ENCODE measurements at regions not wholly inside any gene's neighbourhood (a gene's known extent, or its start where the extent isn't known, plus 50 kb on each side); places are given as distances from the start of the nearest gene placed in this dataset.
A peak's percentile ranks its signal among the peaks of the same experiment; 100 is the strongest.

DNA sequence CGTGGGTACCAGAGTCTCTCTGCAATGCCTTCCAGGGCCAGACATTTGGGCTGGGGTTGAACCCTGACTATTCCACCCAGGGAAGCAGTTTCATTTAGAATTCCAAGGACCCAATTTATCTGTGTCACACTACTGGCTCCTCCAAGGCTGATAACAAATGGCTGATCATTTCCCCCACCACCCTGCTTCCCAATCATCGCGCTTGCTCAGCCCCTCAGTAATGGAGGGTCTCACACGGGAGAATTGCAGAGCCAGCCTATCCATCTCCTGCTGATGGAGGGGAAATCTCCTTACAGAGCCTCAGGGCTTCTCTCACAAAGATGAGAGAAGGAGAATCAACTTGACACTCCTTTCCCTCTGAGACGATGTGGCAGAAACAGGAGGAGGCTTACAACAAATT is 78.4 kb upstream of the WSCD2 start:
- Histone ChIP-seq H3K36me3 (ENCODE audit: insufficient read depth) (no peaks in the 10 kb centered on the region), H3K4me1 (ENCODE audit: insufficient read depth) (no peaks in the 10 kb centered on the region), H3K27me3 (ENCODE audit: insufficient read depth) (no peaks in the 10 kb centered on the region), H4K20me1 (replicated peaks; ENCODE audit: insufficient read depth) (no peaks in the 10 kb centered on the region), H3K79me2 (replicated peaks; ENCODE audit: insufficient read depth) (no peaks in the 10 kb centered on the region), H3K4me2 (no peak overlapping the region), H3K4me3 (no peak overlapping the region), H3K27ac (ENCODE audit: low read depth) (no peak overlapping the region), H3F3A (replicated peaks; ENCODE audit: low read depth) (no peaks in the 10 kb centered on the region), H3K9me2 (ENCODE audit: insufficient read depth) (no peaks in the 10 kb centered on the region), H2AFZ (peak overlapping the region; percentile 38; the same call in 1 of the 2 replicates)
- H3K27ac Mint-ChIP-seq = no peak overlapping the region
- no peak for DNase-seq (ENCODE audit: low spot score)
- H3K36me3 Mint-ChIP-seq (ENCODE audit: low read depth) = no peaks in the 10 kb centered on the region
- no peaks in the 10 kb centered on the region; the same call in 2 of the 3 replicates for H3K9me3 Mint-ChIP-seq
- H3K27me3 Mint-ChIP-seq (ENCODE audit: insufficient read depth, low read depth, poor library complexity) = no peaks in the 10 kb centered on the region
- peaks cover 22% of the 10 kb centered on the region for H3K4me1 Mint-ChIP-seq
- no peak for ATAC-seq
- TF ChIP-seq STAT1 (IDR thresholded peaks at IDR 0.05; ENCODE audit: unreplicated experiment) (no peak), EZH2 (IDR thresholded peaks at IDR 0.05; ENCODE audit: low read depth, unreplicated experiment) (no peak), NANOG (IDR thresholded peaks at IDR 0.05; ENCODE audit: borderline replicate concordance) (no peak), ZNF114 (CRISPR knock-in tag; IDR thresholded peaks at IDR 0.05) (no peak), POLR2AphosphoS5 (IDR thresholded peaks at IDR 0.05; ENCODE audit: low read depth) (no peak), EZH2phosphoT487 (IDR thresholded peaks at IDR 0.05; ENCODE audit: unreplicated experiment) (no peak), ZNF331 (CRISPR knock-in tag; IDR thresholded peaks at IDR 0.05; ENCODE audit: low read depth) (no peak), CREB1 (CRISPR knock-in tag; IDR thresholded peaks at IDR 0.05; ENCODE audit: low read depth) (no peak), JUNB (IDR thresholded peaks at IDR 0.05; ENCODE audit: unreplicated experiment) (no peak)
- TF ChIP-seq, protein P1, sequence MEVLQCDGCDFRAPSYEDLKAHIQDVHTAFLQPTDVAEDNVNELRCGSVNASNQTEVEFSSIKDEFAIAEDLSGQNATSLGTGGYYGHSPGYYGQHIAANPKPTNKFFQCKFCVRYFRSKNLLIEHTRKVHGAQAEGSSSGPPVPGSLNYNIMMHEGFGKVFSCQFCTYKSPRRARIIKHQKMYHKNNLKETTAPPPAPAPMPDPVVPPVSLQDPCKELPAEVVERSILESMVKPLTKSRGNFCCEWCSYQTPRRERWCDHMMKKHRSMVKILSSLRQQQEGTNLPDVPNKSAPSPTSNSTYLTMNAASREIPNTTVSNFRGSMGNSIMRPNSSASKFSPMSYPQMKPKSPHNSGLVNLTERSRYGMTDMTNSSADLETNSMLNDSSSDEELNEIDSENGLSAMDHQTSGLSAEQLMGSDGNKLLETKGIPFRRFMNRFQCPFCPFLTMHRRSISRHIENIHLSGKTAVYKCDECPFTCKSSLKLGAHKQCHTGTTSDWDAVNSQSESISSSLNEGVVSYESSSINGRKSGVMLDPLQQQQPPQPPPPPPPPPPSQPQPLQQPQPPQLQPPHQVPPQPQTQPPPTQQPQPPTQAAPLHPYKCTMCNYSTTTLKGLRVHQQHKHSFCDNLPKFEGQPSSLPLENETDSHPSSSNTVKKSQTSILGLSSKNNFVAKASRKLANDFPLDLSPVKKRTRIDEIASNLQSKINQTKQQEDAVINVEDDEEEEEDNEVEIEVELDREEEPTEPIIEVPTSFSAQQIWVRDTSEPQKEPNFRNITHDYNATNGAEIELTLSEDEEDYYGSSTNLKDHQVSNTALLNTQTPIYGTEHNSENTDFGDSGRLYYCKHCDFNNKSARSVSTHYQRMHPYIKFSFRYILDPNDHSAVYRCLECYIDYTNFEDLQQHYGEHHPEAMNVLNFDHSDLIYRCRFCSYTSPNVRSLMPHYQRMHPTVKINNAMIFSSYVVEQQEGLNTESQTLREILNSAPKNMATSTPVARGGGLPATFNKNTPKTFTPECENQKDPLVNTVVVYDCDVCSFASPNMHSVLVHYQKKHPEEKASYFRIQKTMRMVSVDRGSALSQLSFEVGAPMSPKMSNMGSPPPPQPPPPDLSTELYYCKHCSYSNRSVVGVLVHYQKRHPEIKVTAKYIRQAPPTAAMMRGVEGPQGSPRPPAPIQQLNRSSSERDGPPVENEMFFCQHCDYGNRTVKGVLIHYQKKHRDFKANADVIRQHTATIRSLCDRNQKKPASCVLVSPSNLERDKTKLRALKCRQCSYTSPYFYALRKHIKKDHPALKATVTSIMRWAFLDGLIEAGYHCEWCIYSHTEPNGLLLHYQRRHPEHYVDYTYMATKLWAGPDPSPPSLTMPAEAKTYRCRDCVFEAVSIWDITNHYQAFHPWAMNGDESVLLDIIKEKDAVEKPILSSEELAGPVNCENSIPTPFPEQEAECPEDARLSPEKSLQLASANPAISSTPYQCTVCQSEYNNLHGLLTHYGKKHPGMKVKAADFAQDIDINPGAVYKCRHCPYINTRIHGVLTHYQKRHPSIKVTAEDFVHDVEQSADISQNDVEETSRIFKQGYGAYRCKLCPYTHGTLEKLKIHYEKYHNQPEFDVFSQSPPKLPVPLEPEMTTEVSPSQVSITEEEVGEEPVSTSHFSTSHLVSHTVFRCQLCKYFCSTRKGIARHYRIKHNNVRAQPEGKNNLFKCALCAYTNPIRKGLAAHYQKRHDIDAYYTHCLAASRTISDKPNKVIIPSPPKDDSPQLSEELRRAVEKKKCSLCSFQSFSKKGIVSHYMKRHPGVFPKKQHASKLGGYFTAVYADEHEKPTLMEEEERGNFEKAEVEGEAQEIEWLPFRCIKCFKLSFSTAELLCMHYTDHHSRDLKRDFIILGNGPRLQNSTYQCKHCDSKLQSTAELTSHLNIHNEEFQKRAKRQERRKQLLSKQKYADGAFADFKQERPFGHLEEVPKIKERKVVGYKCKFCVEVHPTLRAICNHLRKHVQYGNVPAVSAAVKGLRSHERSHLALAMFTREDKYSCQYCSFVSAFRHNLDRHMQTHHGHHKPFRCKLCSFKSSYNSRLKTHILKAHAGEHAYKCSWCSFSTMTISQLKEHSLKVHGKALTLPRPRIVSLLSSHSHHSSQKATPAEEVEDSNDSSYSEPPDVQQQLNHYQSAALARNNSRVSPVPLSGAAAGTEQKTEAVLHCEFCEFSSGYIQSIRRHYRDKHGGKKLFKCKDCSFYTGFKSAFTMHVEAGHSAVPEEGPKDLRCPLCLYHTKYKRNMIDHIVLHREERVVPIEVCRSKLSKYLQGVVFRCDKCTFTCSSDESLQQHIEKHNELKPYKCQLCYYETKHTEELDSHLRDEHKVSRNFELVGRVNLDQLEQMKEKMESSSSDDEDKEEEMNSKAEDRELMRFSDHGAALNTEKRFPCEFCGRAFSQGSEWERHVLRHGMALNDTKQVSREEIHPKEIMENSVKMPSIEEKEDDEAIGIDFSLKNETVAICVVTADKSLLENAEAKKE (CRISPR knock-in tag; IDR thresholded peaks at IDR 0.05) = no peak
- TF ChIP-seq, protein P2, sequence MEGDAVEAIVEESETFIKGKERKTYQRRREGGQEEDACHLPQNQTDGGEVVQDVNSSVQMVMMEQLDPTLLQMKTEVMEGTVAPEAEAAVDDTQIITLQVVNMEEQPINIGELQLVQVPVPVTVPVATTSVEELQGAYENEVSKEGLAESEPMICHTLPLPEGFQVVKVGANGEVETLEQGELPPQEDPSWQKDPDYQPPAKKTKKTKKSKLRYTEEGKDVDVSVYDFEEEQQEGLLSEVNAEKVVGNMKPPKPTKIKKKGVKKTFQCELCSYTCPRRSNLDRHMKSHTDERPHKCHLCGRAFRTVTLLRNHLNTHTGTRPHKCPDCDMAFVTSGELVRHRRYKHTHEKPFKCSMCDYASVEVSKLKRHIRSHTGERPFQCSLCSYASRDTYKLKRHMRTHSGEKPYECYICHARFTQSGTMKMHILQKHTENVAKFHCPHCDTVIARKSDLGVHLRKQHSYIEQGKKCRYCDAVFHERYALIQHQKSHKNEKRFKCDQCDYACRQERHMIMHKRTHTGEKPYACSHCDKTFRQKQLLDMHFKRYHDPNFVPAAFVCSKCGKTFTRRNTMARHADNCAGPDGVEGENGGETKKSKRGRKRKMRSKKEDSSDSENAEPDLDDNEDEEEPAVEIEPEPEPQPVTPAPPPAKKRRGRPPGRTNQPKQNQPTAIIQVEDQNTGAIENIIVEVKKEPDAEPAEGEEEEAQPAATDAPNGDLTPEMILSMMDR (conservative IDR thresholded peaks at IDR 0.05; ENCODE audit: low read depth in 2 of 2) = no peak
- TF ChIP-seq, protein P3, sequence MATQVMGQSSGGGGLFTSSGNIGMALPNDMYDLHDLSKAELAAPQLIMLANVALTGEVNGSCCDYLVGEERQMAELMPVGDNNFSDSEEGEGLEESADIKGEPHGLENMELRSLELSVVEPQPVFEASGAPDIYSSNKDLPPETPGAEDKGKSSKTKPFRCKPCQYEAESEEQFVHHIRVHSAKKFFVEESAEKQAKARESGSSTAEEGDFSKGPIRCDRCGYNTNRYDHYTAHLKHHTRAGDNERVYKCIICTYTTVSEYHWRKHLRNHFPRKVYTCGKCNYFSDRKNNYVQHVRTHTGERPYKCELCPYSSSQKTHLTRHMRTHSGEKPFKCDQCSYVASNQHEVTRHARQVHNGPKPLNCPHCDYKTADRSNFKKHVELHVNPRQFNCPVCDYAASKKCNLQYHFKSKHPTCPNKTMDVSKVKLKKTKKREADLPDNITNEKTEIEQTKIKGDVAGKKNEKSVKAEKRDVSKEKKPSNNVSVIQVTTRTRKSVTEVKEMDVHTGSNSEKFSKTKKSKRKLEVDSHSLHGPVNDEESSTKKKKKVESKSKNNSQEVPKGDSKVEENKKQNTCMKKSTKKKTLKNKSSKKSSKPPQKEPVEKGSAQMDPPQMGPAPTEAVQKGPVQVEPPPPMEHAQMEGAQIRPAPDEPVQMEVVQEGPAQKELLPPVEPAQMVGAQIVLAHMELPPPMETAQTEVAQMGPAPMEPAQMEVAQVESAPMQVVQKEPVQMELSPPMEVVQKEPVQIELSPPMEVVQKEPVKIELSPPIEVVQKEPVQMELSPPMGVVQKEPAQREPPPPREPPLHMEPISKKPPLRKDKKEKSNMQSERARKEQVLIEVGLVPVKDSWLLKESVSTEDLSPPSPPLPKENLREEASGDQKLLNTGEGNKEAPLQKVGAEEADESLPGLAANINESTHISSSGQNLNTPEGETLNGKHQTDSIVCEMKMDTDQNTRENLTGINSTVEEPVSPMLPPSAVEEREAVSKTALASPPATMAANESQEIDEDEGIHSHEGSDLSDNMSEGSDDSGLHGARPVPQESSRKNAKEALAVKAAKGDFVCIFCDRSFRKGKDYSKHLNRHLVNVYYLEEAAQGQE (IDR thresholded peaks at IDR 0.05; ENCODE audit: unreplicated experiment) = no peak
- TF ChIP-seq, protein P4, sequence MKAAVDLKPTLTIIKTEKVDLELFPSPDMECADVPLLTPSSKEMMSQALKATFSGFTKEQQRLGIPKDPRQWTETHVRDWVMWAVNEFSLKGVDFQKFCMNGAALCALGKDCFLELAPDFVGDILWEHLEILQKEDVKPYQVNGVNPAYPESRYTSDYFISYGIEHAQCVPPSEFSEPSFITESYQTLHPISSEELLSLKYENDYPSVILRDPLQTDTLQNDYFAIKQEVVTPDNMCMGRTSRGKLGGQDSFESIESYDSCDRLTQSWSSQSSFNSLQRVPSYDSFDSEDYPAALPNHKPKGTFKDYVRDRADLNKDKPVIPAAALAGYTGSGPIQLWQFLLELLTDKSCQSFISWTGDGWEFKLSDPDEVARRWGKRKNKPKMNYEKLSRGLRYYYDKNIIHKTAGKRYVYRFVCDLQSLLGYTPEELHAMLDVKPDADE (IDR thresholded peaks at IDR 0.05) = no peak
- no peak overlapping the region for H3K4me3 Mint-ChIP-seq

All from GM23338 (cell line).